ENCODE measurements at regions not wholly inside any gene's neighbourhood (a gene's known extent, or its start where the extent isn't known, plus 50 kb on each side); places are given as distances from the start of the nearest gene placed in this dataset.

GRCh38 chr1:195731385-195731784 lies 876.9 kb downstream of the KCNT2 start:
- intact Hi-C loops (cut with micrococcal nuclease) (no loop called here), dilution Hi-C loops (cut with MboI; ENCODE audit: extremely low pct_ligation_motif_present, low sequenced_read_pairs) (no loop called here)
- Histone ChIP-seq H3K9me1 (replicated peaks; ENCODE audit: control insufficient read depth, extremely low read depth, insufficient read depth, low read length) (no peaks in the 10 kb centered on the region), H3K9me3 (replicated peaks; ENCODE audit: control insufficient read depth, insufficient read depth, low read length) (no peaks in the 10 kb centered on the region), H3K36me3 (ENCODE audit: control insufficient read depth in 2 of 2, extremely low read depth in 1 of 2, insufficient read depth in 2 of 2, low read length in 2 of 2) (no peaks in the 10 kb centered on the region), H3K4me3 (replicated peaks in 1 of 3; ENCODE audit: insufficient read depth in 1 of 3, low read depth in 1 of 3, low read length in 3 of 3) (no peak overlapping the region), H2AFZ (ENCODE audit: low read depth, low read length) (no peak overlapping the region), H3K79me2 (ENCODE audit: control insufficient read depth, insufficient read depth, low read length) (no peaks in the 10 kb centered on the region), H3K27ac (ENCODE audit: insufficient read depth, low read depth, low read length) (no peak overlapping the region), H3K27me3 (ENCODE audit: control insufficient read depth in 2 of 2, insufficient read depth in 2 of 2, low read length in 2 of 2) (no peaks in the 10 kb centered on the region), H4K20me1 (replicated peaks; ENCODE audit: control insufficient read depth, extremely low read depth, insufficient read depth, low read length) (no peaks in the 10 kb centered on the region), H3K4me1 (ENCODE audit: control insufficient read depth, extremely low read depth, insufficient read depth, low read length) (no peaks in the 10 kb centered on the region), H3K4me2 (ENCODE audit: insufficient read depth, low read length) (no peak overlapping the region), H3K9ac (replicated peaks; ENCODE audit: extremely low read depth, insufficient read depth, low read length) (no peak overlapping the region)
- BruUV-seq (replicated peaks), result no TSS peak
- no peak for TF ChIP-seq GATA2 (IDR thresholded peaks at IDR 0.05; ENCODE audit: insufficient read depth, insufficient read length, low read depth, low read length)
- no peak for TF ChIP-seq EZH2 (IDR thresholded peaks at IDR 0.05; ENCODE audit: borderline replicate concordance, low read depth, low read length, severe bottlenecking)
- TF ChIP-seq, protein P1, sequence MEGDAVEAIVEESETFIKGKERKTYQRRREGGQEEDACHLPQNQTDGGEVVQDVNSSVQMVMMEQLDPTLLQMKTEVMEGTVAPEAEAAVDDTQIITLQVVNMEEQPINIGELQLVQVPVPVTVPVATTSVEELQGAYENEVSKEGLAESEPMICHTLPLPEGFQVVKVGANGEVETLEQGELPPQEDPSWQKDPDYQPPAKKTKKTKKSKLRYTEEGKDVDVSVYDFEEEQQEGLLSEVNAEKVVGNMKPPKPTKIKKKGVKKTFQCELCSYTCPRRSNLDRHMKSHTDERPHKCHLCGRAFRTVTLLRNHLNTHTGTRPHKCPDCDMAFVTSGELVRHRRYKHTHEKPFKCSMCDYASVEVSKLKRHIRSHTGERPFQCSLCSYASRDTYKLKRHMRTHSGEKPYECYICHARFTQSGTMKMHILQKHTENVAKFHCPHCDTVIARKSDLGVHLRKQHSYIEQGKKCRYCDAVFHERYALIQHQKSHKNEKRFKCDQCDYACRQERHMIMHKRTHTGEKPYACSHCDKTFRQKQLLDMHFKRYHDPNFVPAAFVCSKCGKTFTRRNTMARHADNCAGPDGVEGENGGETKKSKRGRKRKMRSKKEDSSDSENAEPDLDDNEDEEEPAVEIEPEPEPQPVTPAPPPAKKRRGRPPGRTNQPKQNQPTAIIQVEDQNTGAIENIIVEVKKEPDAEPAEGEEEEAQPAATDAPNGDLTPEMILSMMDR (IDR thresholded peaks at IDR 0.05; ENCODE audit: extremely low read depth in 1 of 2, insufficient read depth in 1 of 2, low read depth in 1 of 2, low read length in 2 of 2), result no peak
- no peak for TF ChIP-seq MYC (IDR thresholded peaks at IDR 0.05; ENCODE audit: low read depth, low read length)
- TF ChIP-seq MAX (IDR thresholded peaks at IDR 0.05; ENCODE audit: insufficient read depth, insufficient read length), result no peak
- no peak for TF ChIP-seq JUN (IDR thresholded peaks at IDR 0.05; ENCODE audit: borderline replicate concordance, insufficient read depth, insufficient read length, low read depth)
- no peak for TF ChIP-seq FOS (IDR thresholded peaks at IDR 0.05; ENCODE audit: borderline replicate concordance, insufficient read depth, low read length)
- no peak for TF ChIP-seq POLR2A (IDR thresholded peaks at IDR 0.05; ENCODE audit: low read depth, low read length)
- no peak for TF ChIP-seq POLR2AphosphoS5 (IDR thresholded peaks at IDR 0.05; ENCODE audit: insufficient read depth, low read depth, low read length)
- DNase-seq (ENCODE audit: low read depth, low spot score) (no peak), FAIRE-seq (no peak)
- POLR2A ChIA-PET, result no interaction called here
- CTCF ChIA-PET, result no interaction called here
